ENCODE measurements at regions not wholly inside any gene's neighbourhood (a gene's known extent, or its start where the extent isn't known, plus 50 kb on each side); places are given as distances from the start of the nearest gene placed in this dataset.
"Not testable (repeated sequence)": the region's sequence is repeated elsewhere in the genome, so short reads cannot be mapped to it uniquely, and the experiment has no call there.

DNA sequence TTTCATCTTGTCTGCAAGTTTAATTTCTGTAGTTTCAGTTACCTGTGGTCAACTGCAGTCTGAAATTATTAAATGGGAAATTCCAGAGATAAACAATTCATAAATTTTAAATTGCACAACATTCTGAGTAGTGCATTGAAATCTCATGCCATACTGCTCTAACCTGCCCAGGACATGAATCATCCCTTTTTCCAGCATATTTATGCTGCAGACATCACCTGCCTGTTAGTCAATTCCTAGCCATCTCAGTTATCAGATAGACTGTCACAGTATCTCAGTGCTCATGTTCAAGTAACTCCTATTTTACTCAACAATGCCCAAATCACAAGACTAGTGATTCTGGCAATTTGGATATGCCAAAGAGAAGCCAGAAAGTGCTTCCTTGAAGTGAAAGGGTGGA, 223.0 kb upstream of the GRIA1 start (continued):
- TF ChIP-seq, protein P1, sequence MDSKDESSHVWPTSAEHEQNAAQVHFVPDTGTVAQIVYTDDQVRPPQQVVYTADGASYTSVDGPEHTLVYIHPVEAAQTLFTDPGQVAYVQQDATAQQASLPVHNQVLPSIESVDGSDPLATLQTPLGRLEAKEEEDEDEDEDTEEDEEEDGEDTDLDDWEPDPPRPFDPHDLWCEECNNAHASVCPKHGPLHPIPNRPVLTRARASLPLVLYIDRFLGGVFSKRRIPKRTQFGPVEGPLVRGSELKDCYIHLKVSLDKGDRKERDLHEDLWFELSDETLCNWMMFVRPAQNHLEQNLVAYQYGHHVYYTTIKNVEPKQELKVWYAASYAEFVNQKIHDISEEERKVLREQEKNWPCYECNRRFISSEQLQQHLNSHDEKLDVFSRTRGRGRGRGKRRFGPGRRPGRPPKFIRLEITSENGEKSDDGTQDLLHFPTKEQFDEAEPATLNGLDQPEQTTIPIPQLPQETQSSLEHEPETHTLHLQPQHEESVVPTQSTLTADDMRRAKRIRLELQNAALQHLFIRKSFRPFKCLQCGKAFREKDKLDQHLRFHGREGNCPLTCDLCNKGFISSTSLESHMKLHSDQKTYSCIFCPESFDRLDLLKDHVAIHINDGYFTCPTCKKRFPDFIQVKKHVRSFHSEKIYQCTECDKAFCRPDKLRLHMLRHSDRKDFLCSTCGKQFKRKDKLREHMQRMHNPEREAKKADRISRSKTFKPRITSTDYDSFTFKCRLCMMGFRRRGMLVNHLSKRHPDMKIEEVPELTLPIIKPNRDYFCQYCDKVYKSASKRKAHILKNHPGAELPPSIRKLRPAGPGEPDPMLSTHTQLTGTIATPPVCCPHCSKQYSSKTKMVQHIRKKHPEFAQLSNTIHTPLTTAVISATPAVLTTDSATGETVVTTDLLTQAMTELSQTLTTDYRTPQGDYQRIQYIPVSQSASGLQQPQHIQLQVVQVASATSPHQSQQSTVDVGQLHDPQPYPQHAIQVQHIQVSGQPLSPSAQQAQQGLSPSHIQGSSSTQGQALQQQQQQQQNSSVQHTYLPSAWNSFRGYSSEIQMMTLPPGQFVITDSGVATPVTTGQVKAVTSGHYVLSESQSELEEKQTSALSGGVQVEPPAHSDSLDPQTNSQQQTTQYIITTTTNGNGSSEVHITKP (tag by site-specific recombination; IDR thresholded peaks at IDR 0.05) = no peak

DNA sequence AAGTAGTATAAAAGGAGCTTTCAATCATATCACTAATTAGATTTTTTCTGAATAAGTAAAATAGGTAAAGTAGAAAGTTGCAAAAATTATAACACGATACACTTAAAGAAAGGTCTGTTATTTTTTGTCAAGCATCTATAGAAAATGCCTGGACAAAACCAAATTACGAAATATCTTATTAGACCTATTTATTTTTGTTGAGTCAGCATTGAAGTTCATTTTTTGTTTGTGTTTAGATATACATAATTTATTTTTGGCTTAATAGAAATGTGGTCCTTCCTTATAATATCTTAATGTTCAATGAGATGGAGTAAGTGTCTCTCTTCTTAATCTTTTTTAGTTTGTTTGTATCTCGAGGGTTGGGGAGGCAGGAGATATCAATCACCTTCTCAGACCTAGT, 214.8 kb upstream of the GRIA1 start:
- ChIA-PET CTCF (no interaction called here), POLR2A (interaction anchor here (0.7 kb wide), 1 partner anchor 45 kb away, joined by 4 read pairs; no protein-coding TSS in a partner anchor)
- Histone ChIP-seq H3K27ac (ENCODE audit: extremely low read depth, low read depth, low read length) (no peak overlapping the region), H3K4me3 (ENCODE audit: low read depth, low read length) (no peak overlapping the region), H3K36me3 (ENCODE audit: control insufficient read depth in 2 of 2, insufficient read depth in 1 of 2, low read length in 2 of 2) (no peaks in the 10 kb centered on the region), H3K9me3 (ENCODE audit: control insufficient read depth, insufficient read depth, low read depth, low read length) (no peaks in the 10 kb centered on the region), H3K4me1 (ENCODE audit: control insufficient read depth, insufficient read depth, low read length) (no peaks in the 10 kb centered on the region)
- TF ChIP-seq ZNF341 (tag by site-specific recombination; IDR thresholded peaks at IDR 0.05; ENCODE audit: low read depth) (no peak), SALL2 (tag by site-specific recombination; IDR thresholded peaks at IDR 0.05; ENCODE audit: borderline replicate concordance) (no peak), ZNF157 (tag by site-specific recombination; IDR thresholded peaks at IDR 0.05) (no peak), ZNF23 (tag by site-specific recombination; IDR thresholded peaks at IDR 0.05; ENCODE audit: borderline replicate concordance) (no peak), ZNF629 (tag by site-specific recombination; IDR thresholded peaks at IDR 0.05) (no peak), GLIS2 (tag by site-specific recombination; IDR thresholded peaks at IDR 0.05) (no peak), ZNF600 (tag by site-specific recombination; IDR thresholded peaks at IDR 0.05) (no peak), OVOL3 (tag by site-specific recombination; IDR thresholded peaks at IDR 0.05) (no peak), ZNF548 (tag by site-specific recombination; IDR thresholded peaks at IDR 0.05) (no peak), HOXD13 (CRISPR knock-in tag; IDR thresholded peaks at IDR 0.05; ENCODE audit: borderline replicate concordance) (no peak), ZNF274 (IDR thresholded peaks at IDR 0.05; ENCODE audit: low read length) (no peak), ZNF274 (tag by site-specific recombination; IDR thresholded peaks at IDR 0.05; ENCODE audit: borderline replicate concordance) (no peak)
- TF ChIP-seq, protein P2, sequence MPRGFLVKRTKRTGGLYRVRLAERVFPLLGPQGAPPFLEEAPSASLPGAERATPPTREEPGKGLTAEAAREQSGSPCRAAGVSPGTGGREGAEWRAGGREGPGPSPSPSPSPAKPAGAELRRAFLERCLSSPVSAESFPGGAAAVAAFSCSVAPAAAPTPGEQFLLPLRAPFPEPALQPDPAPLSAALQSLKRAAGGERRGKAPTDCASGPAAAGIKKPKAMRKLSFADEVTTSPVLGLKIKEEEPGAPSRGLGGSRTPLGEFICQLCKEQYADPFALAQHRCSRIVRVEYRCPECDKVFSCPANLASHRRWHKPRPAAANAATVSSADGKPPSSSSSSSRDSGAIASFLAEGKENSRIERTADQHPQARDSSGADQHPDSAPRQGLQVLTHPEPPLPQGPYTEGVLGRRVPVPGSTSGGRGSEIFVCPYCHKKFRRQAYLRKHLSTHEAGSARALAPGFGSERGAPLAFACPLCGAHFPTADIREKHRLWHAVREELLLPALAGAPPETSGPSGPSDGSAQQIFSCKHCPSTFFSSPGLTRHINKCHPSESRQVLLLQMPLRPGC (tag by site-specific recombination; IDR thresholded peaks at IDR 0.05) = no peak
- TF ChIP-seq, protein P3, sequence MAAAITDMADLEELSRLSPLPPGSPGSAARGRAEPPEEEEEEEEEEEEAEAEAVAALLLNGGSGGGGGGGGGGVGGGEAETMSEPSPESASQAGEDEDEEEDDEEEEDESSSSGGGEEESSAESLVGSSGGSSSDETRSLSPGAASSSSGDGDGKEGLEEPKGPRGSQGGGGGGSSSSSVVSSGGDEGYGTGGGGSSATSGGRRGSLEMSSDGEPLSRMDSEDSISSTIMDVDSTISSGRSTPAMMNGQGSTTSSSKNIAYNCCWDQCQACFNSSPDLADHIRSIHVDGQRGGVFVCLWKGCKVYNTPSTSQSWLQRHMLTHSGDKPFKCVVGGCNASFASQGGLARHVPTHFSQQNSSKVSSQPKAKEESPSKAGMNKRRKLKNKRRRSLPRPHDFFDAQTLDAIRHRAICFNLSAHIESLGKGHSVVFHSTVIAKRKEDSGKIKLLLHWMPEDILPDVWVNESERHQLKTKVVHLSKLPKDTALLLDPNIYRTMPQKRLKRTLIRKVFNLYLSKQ (tag by site-specific recombination; IDR thresholded peaks at IDR 0.05; ENCODE audit: borderline replicate concordance) = no peak
- TF ChIP-seq, protein P4, sequence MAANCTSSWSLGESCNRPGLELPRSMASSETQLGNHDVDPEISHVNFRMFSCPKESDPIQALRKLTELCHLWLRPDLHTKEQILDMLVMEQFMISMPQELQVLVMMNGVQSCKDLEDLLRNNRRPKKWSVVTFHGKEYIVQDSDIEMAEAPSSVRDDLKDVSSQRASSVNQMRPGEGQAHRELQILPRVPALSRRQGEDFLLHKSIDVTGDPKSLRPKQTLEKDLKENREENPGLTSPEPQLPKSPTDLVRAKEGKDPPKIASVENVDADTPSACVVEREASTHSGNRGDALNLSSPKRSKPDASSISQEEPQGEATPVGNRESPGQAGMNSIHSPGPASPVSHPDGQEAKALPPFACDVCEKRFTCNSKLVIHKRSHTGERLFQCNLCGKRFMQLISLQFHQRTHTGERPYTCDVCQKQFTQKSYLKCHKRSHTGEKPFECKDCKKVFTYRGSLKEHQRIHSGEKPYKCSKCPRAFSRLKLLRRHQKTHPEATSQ (tag by site-specific recombination; IDR thresholded peaks at IDR 0.05) = no peak

DNA sequence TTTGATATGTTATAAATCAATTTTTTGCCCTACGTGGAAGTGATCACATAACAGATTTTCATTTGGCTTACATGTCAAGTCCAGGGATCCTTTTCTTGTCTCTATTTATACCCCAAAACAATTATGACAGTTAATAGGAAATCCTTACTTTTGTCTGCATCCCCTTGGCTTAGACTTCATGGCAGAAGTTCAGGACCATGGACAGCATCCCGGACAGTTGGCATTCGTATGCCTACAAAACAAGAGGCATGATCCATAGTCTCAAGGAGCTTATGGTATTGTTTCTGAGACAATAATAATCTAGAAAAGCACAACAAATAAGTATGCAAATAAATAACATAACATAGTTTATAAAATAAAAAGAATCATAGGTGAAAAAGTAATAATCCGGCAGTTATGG, 214.3 kb upstream of the GRIA1 start:
- CTCF ChIA-PET = no interaction called here
- no peaks in the 10 kb centered on the region for H3K36me3 ChIP-seq (ENCODE audit: control insufficient read depth in 2 of 2, insufficient read depth in 1 of 2, low read length in 2 of 2)
- H3K9me3 ChIP-seq (ENCODE audit: control insufficient read depth, insufficient read depth, low read depth, low read length) = no peaks in the 10 kb centered on the region
- no peak overlapping the region for H3K4me3 ChIP-seq (ENCODE audit: low read depth, low read length)
- POLR2A ChIA-PET = no interaction called here
- no peak overlapping the region for H3K27ac ChIP-seq (ENCODE audit: extremely low read depth, low read depth, low read length)
- no peaks in the 10 kb centered on the region for H3K4me1 ChIP-seq (ENCODE audit: control insufficient read depth, insufficient read depth, low read length)
- TF ChIP-seq, protein P5, sequence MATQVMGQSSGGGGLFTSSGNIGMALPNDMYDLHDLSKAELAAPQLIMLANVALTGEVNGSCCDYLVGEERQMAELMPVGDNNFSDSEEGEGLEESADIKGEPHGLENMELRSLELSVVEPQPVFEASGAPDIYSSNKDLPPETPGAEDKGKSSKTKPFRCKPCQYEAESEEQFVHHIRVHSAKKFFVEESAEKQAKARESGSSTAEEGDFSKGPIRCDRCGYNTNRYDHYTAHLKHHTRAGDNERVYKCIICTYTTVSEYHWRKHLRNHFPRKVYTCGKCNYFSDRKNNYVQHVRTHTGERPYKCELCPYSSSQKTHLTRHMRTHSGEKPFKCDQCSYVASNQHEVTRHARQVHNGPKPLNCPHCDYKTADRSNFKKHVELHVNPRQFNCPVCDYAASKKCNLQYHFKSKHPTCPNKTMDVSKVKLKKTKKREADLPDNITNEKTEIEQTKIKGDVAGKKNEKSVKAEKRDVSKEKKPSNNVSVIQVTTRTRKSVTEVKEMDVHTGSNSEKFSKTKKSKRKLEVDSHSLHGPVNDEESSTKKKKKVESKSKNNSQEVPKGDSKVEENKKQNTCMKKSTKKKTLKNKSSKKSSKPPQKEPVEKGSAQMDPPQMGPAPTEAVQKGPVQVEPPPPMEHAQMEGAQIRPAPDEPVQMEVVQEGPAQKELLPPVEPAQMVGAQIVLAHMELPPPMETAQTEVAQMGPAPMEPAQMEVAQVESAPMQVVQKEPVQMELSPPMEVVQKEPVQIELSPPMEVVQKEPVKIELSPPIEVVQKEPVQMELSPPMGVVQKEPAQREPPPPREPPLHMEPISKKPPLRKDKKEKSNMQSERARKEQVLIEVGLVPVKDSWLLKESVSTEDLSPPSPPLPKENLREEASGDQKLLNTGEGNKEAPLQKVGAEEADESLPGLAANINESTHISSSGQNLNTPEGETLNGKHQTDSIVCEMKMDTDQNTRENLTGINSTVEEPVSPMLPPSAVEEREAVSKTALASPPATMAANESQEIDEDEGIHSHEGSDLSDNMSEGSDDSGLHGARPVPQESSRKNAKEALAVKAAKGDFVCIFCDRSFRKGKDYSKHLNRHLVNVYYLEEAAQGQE (tag by site-specific recombination; IDR thresholded peaks at IDR 0.05) = peak; percentile 94
- TF ChIP-seq ZSCAN23 (tag by site-specific recombination; IDR thresholded peaks at IDR 0.05) = no peak

DNA sequence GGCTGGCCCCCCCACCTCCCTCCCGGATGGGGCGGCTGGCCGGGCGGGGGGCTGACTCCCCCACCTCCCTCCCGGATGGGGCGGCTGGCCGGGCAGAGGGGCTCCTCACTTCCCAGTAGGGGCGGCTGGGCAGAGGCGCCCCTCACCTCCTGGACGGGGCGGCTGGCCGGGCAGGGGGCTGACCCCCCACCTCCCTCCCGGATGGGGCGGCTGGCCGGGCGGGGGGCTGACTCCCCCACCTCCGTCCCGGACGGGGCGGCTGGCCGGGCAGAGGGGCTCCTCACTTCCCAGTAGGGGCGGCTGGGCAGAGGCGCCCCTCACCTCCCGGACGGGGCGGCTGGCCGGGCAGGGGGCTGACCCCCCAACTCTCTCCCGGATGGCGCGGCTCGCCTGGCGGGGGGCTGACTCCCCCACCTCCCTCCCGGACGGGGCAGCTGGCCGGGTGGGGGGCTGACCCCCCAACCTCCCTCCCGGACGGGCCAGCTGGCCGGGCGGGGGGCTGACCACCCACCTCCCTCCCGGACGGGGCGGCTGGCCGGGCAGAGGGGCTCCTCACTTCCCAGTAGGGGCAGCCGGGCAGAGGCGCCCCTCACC, 194.1 kb upstream of the GRIA1 start:
- H3K9me3 ChIP-seq (ENCODE audit: control insufficient read depth, insufficient read depth, low read depth, low read length); H3K4me3 ChIP-seq (ENCODE audit: low read depth, low read length); CTCF ChIA-PET; POLR2A ChIA-PET; H3K36me3 ChIP-seq (ENCODE audit: control insufficient read depth in 2 of 2, insufficient read depth in 1 of 2, low read length in 2 of 2); H3K4me1 ChIP-seq (ENCODE audit: control insufficient read depth, insufficient read depth, low read length); H3K27ac ChIP-seq (ENCODE audit: extremely low read depth, low read depth, low read length): not testable (repeated sequence)
